Liver (tissue), 8 donors: ENCODE measurements at regions not wholly inside any gene's neighbourhood (a gene's known extent, or its start where the extent isn't known, plus 50 kb on each side); places are given as distances from the start of the nearest gene placed in this dataset.

Experiments used
- DNase-seq: peaks from one replicate; pipeline ENCODE4 v3.0.0-alpha.2; 2017; ENCODE audit warnings: low spot score
- H3K27ac ChIP-seq, 2 donors: one replicate each; pipeline ENCODE4 v1.7.0; 2013; ENCODE audit warnings: inconsistent platforms in 2 of 2, low read length in 2 of 2, control low read depth in 1 of 2, low read depth in 1 of 2, mild to moderate bottlenecking in 1 of 2
- H3K27me3 ChIP-seq, 4 donors: one replicate each; pipeline versions ENCODE4 v1.6.1 to v1.7.0; 2013; ENCODE audit warnings: low read length in 3 of 4, inconsistent platforms in 1 of 4, mild to moderate bottlenecking in 1 of 4, moderate library complexity in 1 of 4; ENCODE audit not compliant: control insufficient read depth in 4 of 4, insufficient read depth in 4 of 4
- H3K36me3 ChIP-seq, 4 donors: one replicate each; pipeline versions ENCODE4 v1.6.1 to v1.7.0; 2013; ENCODE audit warnings: low read length in 3 of 4, mild to moderate bottlenecking in 3 of 4, low read depth in 1 of 4, moderate library complexity in 1 of 4; ENCODE audit not compliant: control insufficient read depth in 4 of 4, insufficient read depth in 3 of 4
- H3K4me1 ChIP-seq, 4 donors: one replicate each; pipeline versions ENCODE4 v1.6.1 to v1.7.0; 2013; ENCODE audit warnings: low read length in 3 of 4, mild to moderate bottlenecking in 3 of 4, moderate library complexity in 1 of 4; ENCODE audit not compliant: control insufficient read depth in 4 of 4, insufficient read depth in 4 of 4
- H3K4me3 ChIP-seq, 3 donors: one replicate each; pipeline versions ENCODE4 v1.6.1 to v1.7.0; 2013; ENCODE audit warnings: low read length in 3 of 3, control low read depth in 1 of 3, low read depth in 1 of 3, mild to moderate bottlenecking in 1 of 3
- H3K9ac ChIP-seq, 2 donors: one replicate each; pipeline ENCODE4 v1.7.0; 2013; ENCODE audit warnings: low read length in 2 of 2, mild to moderate bottlenecking in 2 of 2, moderate library complexity in 2 of 2, control low read depth in 1 of 2, low read depth in 1 of 2
- H3K9me3 ChIP-seq, 4 donors: one replicate each; pipeline versions ENCODE4 v1.6.1 to v1.7.0; 2013; ENCODE audit warnings: low read length in 3 of 4; ENCODE audit not compliant: control insufficient read depth in 4 of 4
- ATF3 ChIP-seq: IDR thresholded peaks from 2 replicates; pipeline ENCODE4 v1.6.1; 2016; ENCODE audit warnings: antibody characterized with exemption
- CTCF ChIP-seq: fragments of 150-350 bp; IDR thresholded peaks from 2 replicates; pipeline ENCODE4 v1.5.1; 2017; ENCODE audit warnings: improper control_type of control experiment, low read depth, low read length; ENCODE audit not compliant: missing input control
- EGR1 ChIP-seq, 2 donors: IDR thresholded peaks; 2 replicates each; pipeline ENCODE4 v1.6.1; 2016 to 2018; ENCODE audit warnings: antibody characterized with exemption in 2 of 2, low read depth in 2 of 2
- FOXA1 ChIP-seq: IDR thresholded peaks from 2 replicates; pipeline ENCODE4 v1.6.1; 2016; ENCODE audit warnings: antibody characterized with exemption
- FOXA2 ChIP-seq: IDR thresholded peaks from 2 replicates; pipeline ENCODE4 v1.6.1; 2016; ENCODE audit warnings: antibody characterized with exemption
- GABPA ChIP-seq, 2 donors: IDR thresholded peaks in 1 of 2; conservative IDR thresholded peaks in 1 of 2; 2 replicates each; pipeline ENCODE4 v1.6.1; 2016; ENCODE audit warnings: antibody characterized with exemption in 2 of 2, mild to moderate bottlenecking in 1 of 2, moderate library complexity in 1 of 2
- HNF4A ChIP-seq, 2 donors: conservative IDR thresholded peaks; 2 replicates each; pipeline ENCODE4 v1.6.1; 2016; ENCODE audit warnings: antibody characterized with exemption in 2 of 2, mild to moderate bottlenecking in 2 of 2
- HNF4G ChIP-seq: IDR thresholded peaks from 2 replicates; pipeline ENCODE4 v1.6.1; 2016; ENCODE audit warnings: antibody characterized with exemption
- JUND ChIP-seq, 2 donors: IDR thresholded peaks; 2 replicates each; pipeline ENCODE4 v1.6.1; 2016; ENCODE audit warnings: antibody characterized with exemption in 2 of 2
- MAX ChIP-seq: IDR thresholded peaks from 2 replicates; pipeline ENCODE4 v1.6.1; 2016; ENCODE audit warnings: antibody characterized with exemption
- NR2F2 ChIP-seq: IDR thresholded peaks from 2 replicates; pipeline ENCODE4 v1.6.1; 2016; ENCODE audit warnings: antibody characterized with exemption
- RAD21 ChIP-seq, 2 donors: IDR thresholded peaks; 2 replicates each; pipeline ENCODE4 v1.6.1; 2016; ENCODE audit warnings: antibody characterized with exemption in 2 of 2, mild to moderate bottlenecking in 2 of 2
- REST ChIP-seq: IDR thresholded peaks from 2 replicates; pipeline ENCODE4 v1.6.1; 2016; ENCODE audit warnings: antibody characterized with exemption, mild to moderate bottlenecking
- RXRA ChIP-seq, 2 donors: IDR thresholded peaks; 2 replicates each; pipeline ENCODE4 v1.6.1; 2017 to 2018; ENCODE audit warnings: antibody characterized with exemption in 2 of 2, mild to moderate bottlenecking in 1 of 2
- SP1 ChIP-seq: IDR thresholded peaks from 2 replicates; pipeline ENCODE4 v1.6.1; 2018; ENCODE audit warnings: antibody characterized with exemption, mild to moderate bottlenecking
- TAF1 ChIP-seq: conservative IDR thresholded peaks from 2 replicates; pipeline ENCODE4 v1.6.1; 2016; ENCODE audit warnings: antibody characterized with exemption, mild to moderate bottlenecking
- YY1 ChIP-seq: IDR thresholded peaks from 2 replicates; pipeline ENCODE4 v1.6.1; 2016; ENCODE audit warnings: antibody characterized with exemption, mild to moderate bottlenecking
- ZBTB33 ChIP-seq: IDR thresholded peaks from 2 replicates; pipeline ENCODE4 v1.6.1; 2016; ENCODE audit warnings: antibody characterized with exemption
- WGBS: extraction: QIAGEN DNeasy Blood & Tissue Kit; methylation state at CpG from one replicate; pipeline ENCODE4 v1.1.7; 2013; 5-methylcytosine and 5-hydroxymethylcytosine counted together
- donor health status: healthy.
- donor health status: healthy.
- donor health status: healthy.
- donor health status: healthy.
- donor health status: healthy.

GRCh38 chr1:100614570-100614969, 76.6 kb downstream of the GPR88 start:
- WGBS: 49% methylated on average over 6 of the region's 6 CpGs
- DNase-seq: no peak
- Histone ChIP-seq H3K9me3 (no peaks in the 10 kb centered on the region), H3K4me3 (peak overlapping the region; percentile 16 to 39 (median 27)), H3K27me3 (no peaks in the 10 kb centered on the region), H3K9ac (no peak overlapping the region), H3K36me3 (no peaks in the 10 kb centered on the region), H3K4me1 (peaks cover 2 to 15% (median 4%) of the 10 kb centered on the region in 4 donors), H3K27ac (peak overlapping the region; percentile 36 to 48)
- TF ChIP-seq RAD21 (IDR thresholded peaks at IDR 0.05) (no peak), HNF4A (conservative IDR thresholded peaks at IDR 0.05) (peak; percentile 68 to 73), GABPA (IDR thresholded peaks at IDR 0.05 in 1 of 2, conservative IDR thresholded peaks at IDR 0.05 in 1 of 2) (no peak), NR2F2 (no peak), SP1 (peak; percentile 92), RXRA (IDR thresholded peaks at IDR 0.05) (peak; percentile 28 to 68), REST (no peak), JUND (IDR thresholded peaks at IDR 0.05) (no peak), HNF4G (peak; percentile 9)

GRCh38 chr1:100615686-100616085, 77.7 kb downstream of the GPR88 start:
- 93% methylated on average over 4 of the region's 4 CpGs for WGBS
- Histone ChIP-seq H3K36me3 (no peaks in the 10 kb centered on the region), H3K27ac (no peak overlapping the region)

More at GRCh38 chr1:100615686-100616085, 77.7 kb downstream of the GPR88 start:
- DNase-seq: no peak
- no peak for TF ChIP-seq ZBTB33
- no peak for TF ChIP-seq EGR1 (IDR thresholded peaks at IDR 0.05; ENCODE audit: low read depth in 2 of 2)
- TF ChIP-seq FOXA2: no peak
- TF ChIP-seq TAF1: no peak
- TF ChIP-seq ATF3: no peak
- no peak for TF ChIP-seq RAD21 (IDR thresholded peaks at IDR 0.05)
- TF ChIP-seq REST: no peak
- TF ChIP-seq HNF4A (conservative IDR thresholded peaks at IDR 0.05): no peak
- TF ChIP-seq JUND (IDR thresholded peaks at IDR 0.05): no peak
- no peak for TF ChIP-seq NR2F2
- TF ChIP-seq YY1: no peak
- TF ChIP-seq HNF4G: no peak
- no peak for TF ChIP-seq FOXA1
- no peak for TF ChIP-seq CTCF
- TF ChIP-seq RXRA (IDR thresholded peaks at IDR 0.05): no peak
- no peak for TF ChIP-seq MAX
- TF ChIP-seq GABPA (IDR thresholded peaks at IDR 0.05 in 1 of 2, conservative IDR thresholded peaks at IDR 0.05 in 1 of 2): no peak
- no peak for TF ChIP-seq SP1
- Histone ChIP-seq H3K4me3 (no peak overlapping the region), H3K4me1 (peaks cover 2 to 15% (median 4%) of the 10 kb centered on the region in 4 donors), H3K9ac (no peak overlapping the region), H3K9me3 (no peaks in the 10 kb centered on the region), H3K27me3 (no peaks in the 10 kb centered on the region)
